Brain pericyte (primary cell): ENCODE measurements at regions not wholly inside any gene's neighbourhood (a gene's known extent, or its start where the extent isn't known, plus 50 kb on each side); places are given as distances from the start of the nearest gene placed in this dataset.
A peak's percentile ranks its signal among the peaks of the same experiment; 100 is the strongest.
"Not testable (repeated sequence)": the region's sequence is repeated elsewhere in the genome, so short reads cannot be mapped to it uniquely, and the experiment has no call there.

Experiments used
- DNase-seq: peaks from one replicate; pipeline ENCODE4 v3.0.0-alpha.2; 2012; ENCODE audit warnings: low read depth, low spot score

GRCh38 chr3:95148107-95148506, 1085.2 kb downstream of the NSUN3 start:
- DNase-seq, result no peak

- no peak for DNase-seq
Observed at GRCh38 chr3:95151590-95151989, 1088.7 kb downstream of the NSUN3 start.

GRCh38 chr3:95154766-95155165, 1091.9 kb downstream of the NSUN3 start:
- peak; percentile 13 for DNase-seq

DNA sequence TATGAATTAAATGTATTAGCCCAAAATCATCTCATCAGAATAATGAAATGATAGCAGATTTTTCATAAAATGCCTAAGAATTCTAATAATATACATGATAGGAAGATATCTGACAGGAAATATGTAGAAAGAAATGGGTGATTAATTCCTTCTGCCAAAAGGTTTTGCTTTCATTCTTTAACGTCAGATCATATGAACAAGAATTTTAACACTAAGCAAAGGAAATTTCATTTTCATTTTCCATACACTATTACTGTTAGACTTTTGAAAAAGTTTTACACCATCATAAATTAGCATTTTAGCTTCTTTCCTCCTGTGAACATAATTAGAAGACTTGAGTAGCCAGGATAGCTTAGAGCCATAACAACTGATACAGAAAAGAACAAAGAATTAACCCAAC, 1099.9 kb downstream of the NSUN3 start:
- DNase-seq, result no peak

DNA sequence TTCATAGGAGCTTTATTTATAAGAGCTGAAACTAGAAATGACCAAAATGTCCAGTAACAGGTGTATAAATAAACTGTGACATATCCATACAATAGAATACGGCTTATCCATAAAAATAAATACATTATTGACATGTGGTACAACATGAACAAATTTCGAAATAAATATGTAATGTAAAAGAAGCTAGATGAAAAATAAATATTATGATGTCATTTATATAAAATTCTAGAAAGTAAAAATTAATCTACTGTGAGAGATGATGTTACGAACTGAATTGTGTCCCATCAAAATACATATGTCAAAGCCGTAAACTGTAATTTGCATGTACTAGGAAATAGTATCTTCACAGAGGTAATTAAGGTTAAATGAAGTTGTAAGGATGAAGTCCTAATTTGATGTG, 1104.9 kb downstream of the NSUN3 start:
- no peak for DNase-seq

DNA sequence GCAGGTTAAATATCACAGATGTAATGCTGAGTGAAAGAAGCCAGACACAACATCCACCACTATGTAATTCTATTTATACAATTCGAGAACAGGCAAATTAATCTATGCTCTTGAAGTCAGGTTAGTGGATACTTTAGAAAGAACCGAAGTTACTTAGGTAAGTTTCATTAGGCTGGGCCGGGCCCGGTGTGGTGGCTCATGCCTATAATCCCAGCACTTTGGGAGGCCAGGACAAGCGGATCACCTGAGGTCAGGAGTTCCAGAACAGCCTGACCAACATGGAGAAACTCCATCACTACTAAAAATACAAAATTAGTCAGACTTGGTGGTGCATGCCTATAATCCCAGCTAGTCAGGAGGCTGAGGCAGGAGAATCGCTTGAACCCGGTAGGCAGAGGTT, 1105.7 kb downstream of the NSUN3 start:
- no peak for DNase-seq

DNA sequence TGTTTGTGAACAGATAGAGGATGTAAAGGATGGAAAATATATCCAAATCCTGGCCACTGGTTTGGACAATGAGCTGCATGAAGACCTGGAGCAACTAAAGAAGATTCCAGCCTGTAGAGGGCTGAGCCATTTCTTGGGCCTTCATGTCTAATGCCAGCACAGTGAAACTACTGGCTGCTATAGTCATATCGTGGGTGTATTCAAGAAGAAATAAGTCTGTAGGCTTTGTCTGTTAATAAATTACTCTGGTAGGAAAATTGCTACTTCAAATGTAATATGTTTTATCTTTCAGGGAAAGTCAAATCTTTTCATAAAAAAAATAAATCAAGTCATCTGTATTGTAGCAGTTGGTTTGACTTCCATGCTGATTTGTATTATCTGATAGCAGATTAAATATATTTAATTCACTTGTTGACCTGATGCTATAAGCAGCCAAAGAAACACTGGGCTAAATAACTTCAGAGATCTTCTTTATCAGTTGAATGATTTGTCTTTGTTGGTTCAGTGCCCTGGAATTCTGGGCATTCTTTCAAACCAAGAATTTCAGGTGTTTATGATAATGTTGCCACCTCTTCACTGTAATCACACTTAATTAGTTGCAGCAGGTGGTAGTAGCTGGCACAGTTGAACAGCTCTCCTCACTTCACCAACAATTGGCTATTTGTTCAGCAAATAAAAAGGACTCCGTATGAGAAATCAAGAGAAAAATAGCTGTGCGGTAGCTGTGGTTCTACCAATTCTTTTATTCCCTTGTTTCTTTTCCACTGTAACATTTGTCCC, 1109.5 kb downstream of the NSUN3 start:
- no peak for DNase-seq

- no peak for DNase-seq
Observed at GRCh38 chr3:95177096-95177495, 1114.2 kb downstream of the NSUN3 start.

DNA sequence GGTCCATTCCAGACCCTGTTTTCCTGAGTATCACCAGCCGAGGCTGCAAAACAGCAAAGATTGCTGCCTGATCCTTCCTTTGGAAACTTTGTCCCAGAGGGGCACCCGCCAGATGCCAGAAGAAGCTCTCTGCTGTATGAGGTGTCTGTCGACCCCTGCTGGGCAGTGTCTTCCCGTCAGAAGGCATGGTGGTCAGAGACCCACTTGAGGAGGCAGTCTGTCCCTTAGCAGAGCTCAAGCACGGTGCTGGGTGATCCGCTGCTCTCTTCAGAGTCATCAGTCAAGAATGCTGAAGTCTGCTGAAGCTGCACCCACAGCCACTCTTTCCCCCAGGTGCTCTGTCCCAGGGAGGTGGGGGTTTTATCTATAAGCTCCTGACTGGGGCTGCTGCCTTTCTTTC, 1121.2 kb downstream of the NSUN3 start:
- DNase-seq, result no peak

DNA sequence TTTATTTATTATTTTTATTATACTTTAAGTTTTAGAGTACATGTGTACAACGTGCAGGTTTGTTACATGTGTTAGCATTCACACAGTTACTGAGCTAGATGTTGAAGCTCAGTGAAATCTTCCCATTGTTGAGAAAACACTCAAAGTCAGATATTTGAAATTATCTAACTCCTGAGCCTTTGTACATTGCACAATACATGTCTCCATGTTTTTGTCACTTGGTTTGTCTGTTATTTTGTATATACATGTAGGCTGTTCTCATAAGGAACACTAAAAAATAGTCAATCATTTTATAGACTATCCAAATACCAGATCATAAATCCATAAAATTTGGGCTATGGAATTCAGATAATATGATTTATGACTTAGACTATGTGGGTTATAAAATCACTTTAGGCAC, 1126.5 kb downstream of the NSUN3 start:
- no peak for DNase-seq

GRCh38 chr3:95197661-95198060, 1134.8 kb downstream of the NSUN3 start:
- no peak for DNase-seq

DNA sequence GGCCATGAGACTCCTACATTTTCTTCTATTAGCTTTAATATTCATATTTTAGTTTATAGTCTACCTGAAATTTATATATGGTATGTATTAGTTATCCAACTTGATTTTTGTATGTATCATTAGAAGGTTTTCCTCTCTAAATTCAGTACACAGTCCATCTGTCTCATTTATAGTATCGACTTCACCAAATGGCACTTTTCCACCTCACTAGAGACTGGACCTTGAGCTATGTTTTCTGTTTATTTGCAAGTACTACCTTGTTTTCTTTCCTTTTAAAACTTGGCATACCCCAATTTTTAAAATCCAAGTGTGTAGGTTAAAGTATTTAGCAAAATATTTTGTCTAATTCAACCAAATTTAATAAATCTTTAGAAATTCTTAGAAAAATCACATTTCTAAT, 1137.5 kb downstream of the NSUN3 start:
- DNase-seq, result no peak

DNA sequence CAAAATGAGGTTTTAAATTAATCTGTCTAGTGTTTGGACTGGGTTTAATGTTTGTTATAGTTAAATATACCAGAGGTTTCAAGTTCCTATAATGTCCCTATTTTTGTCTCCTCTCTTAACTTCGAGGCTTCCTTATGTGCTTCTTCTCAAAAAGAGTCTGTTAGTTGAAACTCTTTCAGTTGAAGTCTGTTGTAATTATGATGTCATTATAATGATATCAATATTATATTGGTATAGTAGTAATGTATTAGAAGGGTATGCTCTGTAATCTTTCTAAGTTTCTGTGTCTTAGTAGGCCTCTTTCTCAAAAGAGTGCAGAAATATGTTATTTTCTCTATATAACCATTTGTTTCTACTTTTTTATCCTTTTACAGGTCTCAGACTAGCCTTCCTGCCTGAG, 1148.0 kb downstream of the NSUN3 start:
- DNase-seq, result no peak

DNA sequence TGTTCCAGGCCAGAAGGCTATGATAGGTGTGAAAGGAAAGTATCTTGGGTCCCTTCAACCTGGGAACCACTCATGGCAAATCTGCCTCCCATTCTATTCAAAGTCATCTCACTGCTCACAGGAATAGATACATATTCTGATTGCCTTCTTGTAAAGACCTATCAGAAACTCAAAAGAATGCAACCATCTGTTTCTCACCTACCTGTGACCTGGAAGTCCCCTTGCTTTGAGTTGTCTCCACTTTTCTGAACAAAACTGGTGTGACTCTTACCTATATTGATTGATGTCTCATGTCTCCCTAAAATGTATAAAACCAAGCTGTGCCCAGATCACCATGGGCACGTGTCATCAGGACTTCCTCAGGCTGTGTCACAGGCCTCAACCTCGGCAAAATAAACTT, 1149.3 kb downstream of the NSUN3 start:
- DNase-seq, result no peak

GRCh38 chr3:95215437-95215957, 1152.6 kb downstream of the NSUN3 start:
- no peak for DNase-seq

DNA sequence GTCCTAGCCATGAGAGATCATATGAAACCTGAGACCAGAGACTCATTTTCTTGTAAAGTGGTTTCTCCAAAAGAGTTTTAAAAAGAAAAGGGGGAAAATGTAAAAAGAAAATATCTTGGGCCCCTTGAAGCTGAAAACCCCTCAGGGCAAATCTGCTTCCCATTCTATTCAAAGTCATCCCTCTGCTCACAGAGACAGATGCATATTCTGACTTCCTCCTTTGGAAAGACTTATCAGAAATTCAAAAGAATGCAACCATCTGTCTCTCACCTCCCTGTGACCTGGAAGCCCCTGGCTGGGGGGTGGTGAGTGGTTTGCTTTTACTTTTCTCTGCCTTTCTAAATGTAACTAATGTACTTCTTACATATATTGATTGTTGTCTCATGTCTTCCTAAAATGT, 1154.8 kb downstream of the NSUN3 start:
- no peak for DNase-seq

- DNase-seq, result no peak
Observed at GRCh38 chr3:95218484-95218883, 1155.6 kb downstream of the NSUN3 start.

DNA sequence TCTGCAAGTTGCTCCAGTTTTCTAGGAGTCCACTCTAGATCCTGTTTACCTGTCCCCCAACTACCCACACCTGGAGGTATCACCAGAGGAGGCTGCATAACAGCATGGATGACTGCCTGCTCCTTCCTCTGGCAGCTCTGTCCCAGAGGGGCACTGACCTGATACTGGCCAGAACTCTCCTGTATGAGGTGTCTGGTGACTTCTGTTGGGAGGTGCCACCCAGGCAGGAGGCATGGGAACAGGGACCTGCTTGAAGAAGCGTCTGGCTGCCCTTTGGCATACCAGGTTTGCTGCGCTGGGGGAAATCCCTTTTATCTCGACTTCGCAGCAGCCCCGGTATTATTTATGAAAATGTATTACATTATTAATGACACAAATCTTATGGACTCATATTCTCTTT, 1163.6 kb downstream of the NSUN3 start:
- DNase-seq, result no peak

- no peak for DNase-seq
Observed at GRCh38 chr3:95227092-95227491, 1164.2 kb downstream of the NSUN3 start.

- no peak for DNase-seq
Observed at GRCh38 chr3:95228416-95228815, 1165.6 kb downstream of the NSUN3 start.

DNA sequence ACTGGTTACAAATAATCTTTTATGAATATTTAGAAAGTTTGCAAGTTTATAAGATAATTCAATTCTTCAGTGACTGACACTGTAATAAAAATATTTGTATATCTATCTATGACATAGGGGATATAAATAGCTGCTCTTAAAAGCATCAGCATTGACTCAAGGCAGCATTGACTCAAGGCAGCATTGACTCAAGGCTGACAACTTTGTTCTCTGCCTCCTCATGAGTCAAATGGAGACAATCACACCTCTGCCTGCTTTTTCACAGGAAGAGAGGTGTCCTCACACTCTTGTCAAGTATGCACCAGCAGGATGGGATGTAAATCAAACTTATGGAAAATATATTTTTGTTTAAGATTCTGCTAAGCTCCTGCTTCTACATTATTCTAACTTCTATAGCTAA, 1173.1 kb downstream of the NSUN3 start:
- no peak for DNase-seq

DNA sequence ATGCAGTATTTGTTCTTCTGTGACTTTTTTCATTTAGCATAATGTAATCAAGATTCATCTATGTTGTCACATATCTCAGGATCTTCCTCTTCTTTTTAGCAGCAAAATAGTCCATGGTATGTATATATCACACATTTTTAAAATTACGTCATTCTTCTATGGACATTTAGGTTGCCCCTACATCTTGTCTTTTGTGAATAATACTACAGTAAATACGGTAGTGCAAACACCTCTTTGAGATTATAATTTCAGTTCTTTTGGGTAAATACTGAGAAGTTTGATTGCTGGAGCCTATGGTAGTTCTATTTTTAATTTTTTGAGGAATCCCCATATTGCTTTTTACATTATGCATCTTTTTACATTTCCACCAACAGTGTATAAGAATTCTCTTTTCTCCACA, 1174.9 kb downstream of the NSUN3 start:
- no peak for DNase-seq

- DNase-seq, result no peak
Observed at GRCh38 chr3:95240395-95240794, 1177.5 kb downstream of the NSUN3 start.

DNA sequence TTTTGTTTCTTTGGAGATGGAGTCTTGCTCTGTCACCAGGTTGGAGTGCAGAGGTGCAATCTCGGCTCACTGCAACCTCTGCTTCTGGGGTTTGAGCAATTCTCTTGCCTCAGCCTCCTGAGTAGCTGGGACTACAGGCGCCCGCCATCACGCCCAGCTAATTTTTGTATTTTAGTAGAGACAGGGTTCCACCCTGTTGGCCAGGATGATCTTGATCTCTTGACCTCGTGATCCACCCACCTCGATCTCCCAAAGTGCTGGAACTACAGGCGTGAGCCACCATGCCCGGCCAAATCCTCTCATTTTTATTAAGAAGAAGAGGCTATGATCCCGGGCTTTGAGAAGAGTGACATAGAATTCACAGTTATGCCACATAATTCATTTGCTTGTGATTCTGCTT, 1178.4 kb downstream of the NSUN3 start:
- not testable (repeated sequence) for DNase-seq
